ENCODE measurements at regions not wholly inside any gene's neighbourhood (a gene's known extent, or its start where the extent isn't known, plus 50 kb on each side); places are given as distances from the start of the nearest gene placed in this dataset.

DNA sequence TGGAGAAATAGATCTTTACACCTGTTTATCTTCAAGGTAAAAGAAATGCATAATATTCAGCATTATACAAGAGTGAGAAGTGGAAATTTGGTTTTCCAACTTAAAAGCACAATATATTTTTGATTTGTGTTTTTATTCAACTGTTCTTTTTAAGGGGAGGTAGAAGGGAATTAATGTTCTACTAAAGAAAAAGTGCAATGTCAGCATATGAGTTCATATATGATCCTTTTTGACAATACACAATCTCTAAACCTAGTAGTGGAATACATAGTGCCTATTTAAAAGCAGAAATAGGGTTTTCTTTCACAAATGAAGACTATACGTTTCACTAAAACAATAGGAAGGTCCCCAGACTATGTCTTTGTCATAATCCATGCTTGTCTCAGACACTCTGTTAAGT, 63.2 kb upstream of the ATP5MC3 start:
- Histone ChIP-seq H3K27ac (ENCODE audit: low read depth, low read length) (no peak overlapping the region), H3K4me3 (ENCODE audit: extremely low read depth in 1 of 4, insufficient read depth in 2 of 4, low read depth in 3 of 4, low read length in 4 of 4) (no peak overlapping the region), H3K14ac (ENCODE audit: insufficient read length) (no peak overlapping the region), H3K23ac (ENCODE audit: insufficient read length) (no peak overlapping the region), H2BK12ac (ENCODE audit: low read depth, low read length) (no peak overlapping the region), H2AK5ac (ENCODE audit: low read depth, low read length) (no peak overlapping the region), H3K4me2 (ENCODE audit: insufficient read depth in 1 of 2, low read depth in 2 of 2, low read length in 2 of 2) (no peak overlapping the region), H4K91ac (replicated peaks; ENCODE audit: insufficient read length, low read length) (no peak overlapping the region), H3K9ac (replicated peaks in 1 of 4; ENCODE audit: extremely low read depth in 1 of 4, low read depth in 3 of 4, low read length in 3 of 4) (no peak overlapping the region), H3K18ac (ENCODE audit: extremely low read depth, low read length) (no peak overlapping the region), H2BK20ac (ENCODE audit: low read length) (no peak overlapping the region), H2AFZ (ENCODE audit: low read length) (no peak overlapping the region), H3K36me3 (ENCODE audit: control insufficient read depth in 2 of 4, insufficient read depth in 4 of 4, low read length in 3 of 4) (no peaks in the 10 kb centered on the region), H3K27me3 (replicated peaks in 1 of 4; ENCODE audit: control insufficient read depth in 3 of 4, extremely low read depth in 1 of 4, insufficient read depth in 3 of 4, low read length in 3 of 4) (no peaks in the 10 kb centered on the region), H3K79me1 (ENCODE audit: low read depth, low read length) (no peaks in the 10 kb centered on the region), H3K23me2 (ENCODE audit: low read depth, low read length) (no peaks in the 10 kb centered on the region), H2BK5ac (ENCODE audit: low read depth, low read length) (no peak overlapping the region), H3K56ac (replicated peaks; ENCODE audit: insufficient read length, low read depth, low read length) (no peak overlapping the region), H2BK15ac (ENCODE audit: low read length) (no peak overlapping the region), H3K79me2 (ENCODE audit: control insufficient read depth in 1 of 2, insufficient read depth in 2 of 2, low read length in 2 of 2) (no peaks in the 10 kb centered on the region), H4K5ac (ENCODE audit: insufficient read length, low read depth, low read length) (no peak overlapping the region), H4K8ac (ENCODE audit: extremely low read depth, insufficient read depth, low read length) (no peak overlapping the region), H4K20me1 (replicated peaks in 1 of 2; ENCODE audit: control insufficient read depth in 1 of 2, insufficient read depth in 2 of 2, low read length in 2 of 2) (no peaks in the 10 kb centered on the region), H3K4me1 (replicated peaks in 1 of 4; ENCODE audit: control insufficient read depth in 3 of 4, insufficient read depth in 4 of 4, low read length in 3 of 4) (no peaks in the 10 kb centered on the region), H3K9me3 (ENCODE audit: insufficient read depth in 2 of 2, low read depth in 1 of 2, low read length in 1 of 2) (0 out of 4 replicates have a peak, but pooled peaks cover 5% of the 10 kb centered on the region in 2 experiments), H2BK120ac (replicated peaks; ENCODE audit: low read depth, low read length) (no peak overlapping the region), H3K4ac (replicated peaks; ENCODE audit: insufficient read length, low read depth, low read length) (no peak overlapping the region)
- ChIA-PET POLR2A (ENCODE audit: partially characterized antibody) (no interaction called here), CTCF (ENCODE audit: partially characterized antibody) (no interaction called here)
- 67% methylated on average over 1 of the region's 1 CpG; no CpG with 5 or more reads in 1 of the 2 experiments for WGBS, 2 experiments (ENCODE audit: extremely low coverage in 1 of 2, insufficient coverage in 1 of 2, insufficient read length in 1 of 2, insufficient replicate concordance in 2 of 2, low coverage in 1 of 2, low lambda C conversion rate in 2 of 2, missing lambda C conversion rate in 1 of 2)
- no peak for DNase-seq (ENCODE audit: low read depth in 1 of 2, low spot score in 2 of 2)
- TF ChIP-seq GTF2F1 (IDR thresholded peaks at IDR 0.05; ENCODE audit: borderline replicate concordance, low read depth, low read length) = no peak
- TF ChIP-seq MAFK (IDR thresholded peaks at IDR 0.05; ENCODE audit: low read depth, low read length) = peak; percentile 83
- no peak for TF ChIP-seq CHD1 (IDR thresholded peaks at IDR 0.05; ENCODE audit: low read depth, low read length)
- FAIRE-seq = no peak

Measured in H1 (cell line).